Spinal cord (tissue), 9 donors: ENCODE measurements at regions not wholly inside any gene's neighbourhood (a gene's known extent, or its start where the extent isn't known, plus 50 kb on each side); places are given as distances from the start of the nearest gene placed in this dataset.

ENCODE experiments used
- DNase-seq, 6 donors: peaks; one replicate each; pipeline versions ENCODE4 v3.0.0 to v3.0.0-alpha.2; 2013 to 2015; ENCODE audit warnings: low spot score in 6 of 6, low read depth in 4 of 6
- H3K27ac ChIP-seq: one replicate; pipeline ENCODE4 v1.5.1; 2013; ENCODE audit warnings: low read depth, low read length, control low read depth
- H3K27me3 ChIP-seq: one replicate; pipeline ENCODE4 v1.6.1; 2013; ENCODE audit warnings: low read length; ENCODE audit not compliant: control insufficient read depth, insufficient read depth
- H3K36me3 ChIP-seq: one replicate; pipeline ENCODE4 v1.6.1; 2013; ENCODE audit warnings: low read length; ENCODE audit not compliant: control insufficient read depth, insufficient read depth
- H3K4me1 ChIP-seq: one replicate; pipeline ENCODE4 v1.6.1; 2013; ENCODE audit warnings: low read length; ENCODE audit not compliant: control insufficient read depth, insufficient read depth
- H3K4me3 ChIP-seq: one replicate; pipeline ENCODE4 v1.5.1; 2013; ENCODE audit warnings: low read depth, low read length, control low read depth
- H3K9me3 ChIP-seq: one replicate; pipeline ENCODE4 v1.6.1; 2013; ENCODE audit warnings: low read length; ENCODE audit not compliant: control insufficient read depth, insufficient read depth
- WGBS: methylation state at CpG from one replicate; pipeline ENCODE4 v1.1.5; 2013; ENCODE audit warnings: missing lambda C conversion rate; ENCODE audit not compliant: insufficient coverage; 5-methylcytosine and 5-hydroxymethylcytosine counted together
- donor health status: healthy.

DNA sequence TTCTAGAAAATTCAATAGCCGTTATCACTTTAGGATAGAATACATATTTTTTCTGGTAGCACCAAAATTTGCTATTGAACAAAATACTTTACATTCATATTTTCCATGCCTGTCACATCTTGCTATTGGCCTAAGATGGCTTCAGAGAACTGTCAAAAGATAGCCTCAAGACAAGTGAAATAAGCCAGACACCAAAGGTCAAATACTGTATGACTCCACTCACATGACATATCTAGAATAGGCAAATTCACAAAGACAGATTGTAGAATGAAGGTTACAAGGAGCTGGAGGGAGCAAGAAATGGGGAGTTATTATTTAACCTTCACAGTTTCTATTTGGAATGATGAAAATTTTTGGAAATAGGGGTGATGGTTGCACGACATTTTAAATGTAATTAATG is 223.7 kb upstream of the ZC3H12C start:
- no peak overlapping the region for H3K4me3 ChIP-seq

GRCh38 chr11:109870297-109870696 is 222.9 kb upstream of the ZC3H12C start:
- WGBS: 80% methylated on average over 2 of the region's 6 CpGs
- H3K27me3 ChIP-seq: no peaks in the 10 kb centered on the region
- H3K4me1 ChIP-seq: no peaks in the 10 kb centered on the region
- H3K27ac ChIP-seq: no peak overlapping the region
- no peak overlapping the region for H3K4me3 ChIP-seq
- H3K9me3 ChIP-seq: no peaks in the 10 kb centered on the region
- H3K36me3 ChIP-seq: no peaks in the 10 kb centered on the region
- no peak for DNase-seq

More for the DNA sequence above, 223.7 kb upstream of the ZC3H12C start:
- no peaks in the 10 kb centered on the region for H3K4me1 ChIP-seq
- no peak for DNase-seq
- H3K27me3 ChIP-seq: no peaks in the 10 kb centered on the region
- no peak overlapping the region for H3K27ac ChIP-seq
- WGBS: no CpG with 5 or more reads among the region's 2 CpGs
- no peaks in the 10 kb centered on the region for H3K36me3 ChIP-seq
- H3K9me3 ChIP-seq: no peaks in the 10 kb centered on the region

GRCh38 chr11:109877043-109877442 is 216.1 kb upstream of the ZC3H12C start:
- no peak overlapping the region for H3K27ac ChIP-seq
- H3K9me3 ChIP-seq: no peaks in the 10 kb centered on the region
- H3K4me3 ChIP-seq: no peak overlapping the region
- whole genome bisulfite sequencing: 78% methylated on average over 1 of the region's 4 CpGs
- H3K36me3 ChIP-seq: no peaks in the 10 kb centered on the region
- no peaks in the 10 kb centered on the region for H3K27me3 ChIP-seq
- DNase-seq: no peak
- no peaks in the 10 kb centered on the region for H3K4me1 ChIP-seq

DNA sequence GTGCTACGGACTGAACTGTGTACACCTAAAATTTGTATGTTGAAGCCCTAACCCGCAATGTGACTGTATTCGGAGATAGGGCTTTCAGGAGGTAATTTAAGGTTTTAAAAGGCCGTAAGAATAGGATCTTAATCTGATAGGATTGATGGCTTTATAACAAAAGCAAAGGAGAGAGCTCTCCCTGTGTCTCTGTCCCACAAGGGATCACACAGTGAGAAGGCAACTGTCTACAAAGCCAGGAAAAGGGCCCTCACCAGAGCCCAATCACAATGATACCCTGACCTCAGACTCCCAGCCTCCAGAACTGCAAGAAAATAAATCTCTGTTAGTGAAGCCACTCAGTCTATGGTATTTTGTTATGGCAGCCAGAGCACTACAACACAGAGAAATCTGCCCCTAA is 208.7 kb upstream of the ZC3H12C start:
- Histone ChIP-seq H3K27ac (no peak overlapping the region), H3K4me3 (no peak overlapping the region), H3K9me3 (no peaks in the 10 kb centered on the region), H3K27me3 (no peaks in the 10 kb centered on the region), H3K4me1 (no peaks in the 10 kb centered on the region), H3K36me3 (no peaks in the 10 kb centered on the region)
- WGBS: 81% methylated on average over 3 of the region's 4 CpGs
- no peak for DNase-seq

DNA sequence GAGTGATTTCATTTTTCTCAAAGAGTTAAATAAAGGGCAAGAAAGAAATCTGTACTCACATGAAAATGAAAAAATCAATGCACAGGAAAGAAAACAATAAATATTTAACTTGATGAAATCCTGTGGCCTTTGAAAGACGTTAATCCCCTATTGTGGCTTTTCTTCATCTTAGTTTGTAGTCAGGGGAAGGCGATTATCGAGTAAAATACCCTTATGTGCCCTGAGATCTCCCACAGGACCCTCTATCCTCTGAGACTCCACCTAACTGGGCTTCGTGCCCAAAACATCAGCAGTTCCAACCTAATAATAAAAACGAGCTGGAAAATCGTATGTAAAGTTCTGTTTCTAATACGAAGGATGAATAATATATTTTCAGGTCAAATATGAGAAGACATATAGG is 208.2 kb upstream of the ZC3H12C start:
- H3K9me3 ChIP-seq: no peaks in the 10 kb centered on the region
- H3K36me3 ChIP-seq: no peaks in the 10 kb centered on the region
- no CpG with 5 or more reads among the region's 7 CpGs for WGBS
- no peak overlapping the region for H3K27ac ChIP-seq
- no peak for DNase-seq
- H3K27me3 ChIP-seq: no peaks in the 10 kb centered on the region
- H3K4me1 ChIP-seq: no peaks in the 10 kb centered on the region
- no peak overlapping the region for H3K4me3 ChIP-seq

DNA sequence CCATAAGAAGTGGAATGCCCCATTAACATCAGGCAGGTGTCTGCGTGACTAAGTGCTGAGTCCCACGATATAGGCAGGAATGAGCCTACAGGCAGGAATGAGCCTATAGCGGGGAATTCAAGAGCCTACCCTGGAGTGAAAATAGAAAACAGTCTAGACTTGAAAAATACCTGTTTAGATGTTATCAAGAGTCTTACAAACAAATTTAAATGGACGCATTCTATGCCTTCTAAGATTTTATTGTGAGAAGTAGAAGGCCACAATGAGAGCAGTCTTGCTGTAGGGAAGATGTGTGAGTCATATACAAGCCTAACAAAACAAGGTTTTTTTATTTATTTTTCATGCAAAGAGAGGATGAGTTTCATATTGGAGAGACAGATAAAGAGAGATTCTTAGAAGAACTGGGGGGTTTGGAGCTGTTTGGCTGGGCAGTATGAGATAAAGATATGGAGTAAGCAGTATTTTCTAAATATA is 200.8 kb upstream of the ZC3H12C start:
- Histone ChIP-seq H3K27ac (no peak overlapping the region), H3K4me3 (no peak overlapping the region), H3K36me3 (no peaks in the 10 kb centered on the region), H3K9me3 (no peaks in the 10 kb centered on the region), H3K4me1 (no peaks in the 10 kb centered on the region), H3K27me3 (no peaks in the 10 kb centered on the region)
- DNase-seq: no peak
- WGBS: 100% methylated on average over 2 of the region's 4 CpGs

DNA sequence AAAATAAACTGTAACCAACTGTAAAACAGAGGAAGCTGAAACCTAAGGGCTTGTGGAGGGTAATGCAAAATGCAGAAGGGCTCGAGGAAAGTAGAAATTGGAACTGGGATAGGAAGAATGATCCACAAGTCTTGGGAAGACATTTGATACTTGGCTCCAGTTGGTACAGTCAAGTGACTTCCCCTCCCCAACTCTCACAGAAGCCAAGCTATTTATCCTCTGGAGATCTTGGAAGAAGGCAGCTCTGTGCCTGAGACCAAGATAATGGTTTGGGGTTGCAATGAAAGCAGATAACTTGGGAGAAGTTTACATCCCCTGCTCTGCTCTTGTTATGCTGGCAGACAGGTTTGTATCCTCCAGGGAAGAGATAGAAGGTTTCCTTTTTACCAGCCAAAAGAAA is 198.9 kb upstream of the ZC3H12C start:
- no CpG with 5 or more reads among the region's 1 CpG for WGBS
- no peaks in the 10 kb centered on the region for H3K36me3 ChIP-seq
- H3K9me3 ChIP-seq: peaks cover 1% of the 10 kb centered on the region
- H3K4me1 ChIP-seq: no peaks in the 10 kb centered on the region
- no peak overlapping the region for H3K27ac ChIP-seq
- H3K4me3 ChIP-seq: no peak overlapping the region
- DNase-seq: no peak
- H3K27me3 ChIP-seq: no peaks in the 10 kb centered on the region

- Histone ChIP-seq H3K4me1 (no peaks in the 10 kb centered on the region), H3K36me3 (no peaks in the 10 kb centered on the region), H3K27me3 (no peaks in the 10 kb centered on the region), H3K9me3 (peaks cover 1% of the 10 kb centered on the region), H3K27ac (no peak overlapping the region), H3K4me3 (no peak overlapping the region)
- no peak for DNase-seq
- no CpG with 5 or more reads among the region's 2 CpGs for WGBS
These were observed 194.6 kb upstream of the ZC3H12C start for GRCh38 chr11:109898592-109898991.

GRCh38 chr11:109902764-109903433 is 190.3 kb upstream of the ZC3H12C start:
- Histone ChIP-seq H3K36me3 (no peaks in the 10 kb centered on the region), H3K9me3 (peaks cover 1% of the 10 kb centered on the region), H3K27me3 (no peaks in the 10 kb centered on the region), H3K4me1 (no peaks in the 10 kb centered on the region), H3K4me3 (no peak overlapping the region), H3K27ac (no peak overlapping the region)
- no peak for DNase-seq
- no CpG with 5 or more reads among the region's 5 CpGs for WGBS

GRCh38 chr11:109911488-109911887 is 181.7 kb upstream of the ZC3H12C start:
- WGBS: no CpG with 5 or more reads among the region's 2 CpGs
- DNase-seq: no peak
- Histone ChIP-seq H3K36me3 (no peaks in the 10 kb centered on the region), H3K27me3 (no peaks in the 10 kb centered on the region), H3K4me1 (no peaks in the 10 kb centered on the region), H3K4me3 (no peak overlapping the region), H3K9me3 (no peaks in the 10 kb centered on the region), H3K27ac (no peak overlapping the region)
